Endodermal cell (in vitro differentiated cells): ENCODE measurements at regions not wholly inside any gene's neighbourhood (a gene's known extent, or its start where the extent isn't known, plus 50 kb on each side); places are given as distances from the start of the nearest gene placed in this dataset.
"Not testable (repeated sequence)": the region's sequence is repeated elsewhere in the genome, so short reads cannot be mapped to it uniquely, and the experiment has no call there.

ENCODE experiments used
- DNase-seq: peaks from one replicate; pipeline ENCODE4 v3.0.0-alpha.2; 2017
- H3K27ac ChIP-seq: 2 replicates; pipeline ENCODE4 v1.5.1; 2013; ENCODE audit warnings: mild to moderate bottlenecking, low read depth, low read length, moderate library complexity
- H3K27me3 ChIP-seq: 2 replicates; pipeline ENCODE4 v1.6.1; 2013; ENCODE audit warnings: mild to moderate bottlenecking, low read length, moderate library complexity; ENCODE audit not compliant: insufficient read depth, control insufficient read depth, poor library complexity, severe bottlenecking
- H3K36me3 ChIP-seq: 2 replicates; pipeline ENCODE4 v1.7.0; 2013; ENCODE audit warnings: mild to moderate bottlenecking, low read length, moderate library complexity; ENCODE audit not compliant: control insufficient read depth, insufficient read depth
- H3K4me1 ChIP-seq: one replicate; pipeline ENCODE4 v1.7.0; 2013; ENCODE audit warnings: low read length; ENCODE audit not compliant: control insufficient read depth, insufficient read depth
- H3K4me3 ChIP-seq: 2 replicates; pipeline ENCODE4 v1.5.1; 2013; ENCODE audit warnings: mild to moderate bottlenecking, low read length, moderate library complexity
- H3K9ac ChIP-seq: 2 replicates; pipeline ENCODE4 v1.6.1; 2013; ENCODE audit warnings: mild to moderate bottlenecking, low read length, moderate library complexity; ENCODE audit not compliant: poor library complexity, severe bottlenecking; ENCODE audit errors: extremely low read depth
- H3K9me3 ChIP-seq: 2 replicates; pipeline ENCODE4 v1.6.1; 2013; ENCODE audit warnings: mild to moderate bottlenecking, low read length, moderate library complexity; ENCODE audit not compliant: control insufficient read depth
- H3K27ac Mint-ChIP-seq: 2 replicates; pipeline ENCODE4 v1.8.0; 2020; ENCODE audit warnings: mixed read lengths
- H3K27me3 Mint-ChIP-seq: 2 replicates; pipeline ENCODE4 v1.8.0; 2021; ENCODE audit warnings: mild to moderate bottlenecking, mixed read lengths; ENCODE audit not compliant: insufficient read depth
- H3K36me3 Mint-ChIP-seq: 2 replicates; pipeline ENCODE4 v1.8.0; 2020; ENCODE audit warnings: low read depth, mixed read lengths
- H3K4me1 Mint-ChIP-seq: 2 replicates; pipeline ENCODE4 v1.8.0; 2020; ENCODE audit warnings: mixed read lengths
- H3K4me3 Mint-ChIP-seq: 2 replicates; pipeline ENCODE4 v1.8.0; 2020; ENCODE audit warnings: mild to moderate bottlenecking, moderate library complexity, mixed read lengths
- H3K9me3 Mint-ChIP-seq: 2 replicates; pipeline ENCODE4 v1.8.0; 2020; ENCODE audit warnings: mild to moderate bottlenecking, mixed read lengths
- CTCF ChIP-seq: fragments of 200-600 bp; sonication (generic); conservative IDR thresholded peaks from 2 replicates; pipeline ENCODE4 v1.5.0; 2021; ENCODE audit warnings: antibody characterized with exemption, mild to moderate bottlenecking
- WGBS, 2 experiments: methylation state at CpG; one replicate each; pipeline versions ENCODE4 v1.1.5 to v1.1.7; 2013; ENCODE audit warnings: missing lambda C conversion rate in 2 of 2, mixed read lengths in 1 of 2; ENCODE audit not compliant: insufficient coverage in 1 of 2, insufficient read length in 1 of 2; 5-methylcytosine and 5-hydroxymethylcytosine counted together

GRCh38 chr14:46108228-46108627 lies 543.4 kb downstream of the RPL10L start:
- DNase-seq, result no peak
- Histone ChIP-seq H3K27me3 (no peaks in the 10 kb centered on the region), H3K27ac (no peak overlapping the region), H3K9ac (no peak overlapping the region), H3K4me1 (no peaks in the 10 kb centered on the region), H3K4me3 (no peak overlapping the region), H3K9me3 (peaks cover 22% of the 10 kb centered on the region), H3K36me3 (no peaks in the 10 kb centered on the region)
- no peak for TF ChIP-seq CTCF
- WGBS, 2 experiments, result 100% methylated on average over 2 of the region's 2 CpGs; no CpG with 5 or more reads in 1 of the 2 experiments
- H3K27ac Mint-ChIP-seq, result no peak overlapping the region
- peaks cover 43% of the 10 kb centered on the region for H3K9me3 Mint-ChIP-seq
- no peak overlapping the region for H3K4me3 Mint-ChIP-seq
- H3K27me3 Mint-ChIP-seq, result no peaks in the 10 kb centered on the region
- no peaks in the 10 kb centered on the region for H3K4me1 Mint-ChIP-seq
- H3K36me3 Mint-ChIP-seq, result no peaks in the 10 kb centered on the region

DNA sequence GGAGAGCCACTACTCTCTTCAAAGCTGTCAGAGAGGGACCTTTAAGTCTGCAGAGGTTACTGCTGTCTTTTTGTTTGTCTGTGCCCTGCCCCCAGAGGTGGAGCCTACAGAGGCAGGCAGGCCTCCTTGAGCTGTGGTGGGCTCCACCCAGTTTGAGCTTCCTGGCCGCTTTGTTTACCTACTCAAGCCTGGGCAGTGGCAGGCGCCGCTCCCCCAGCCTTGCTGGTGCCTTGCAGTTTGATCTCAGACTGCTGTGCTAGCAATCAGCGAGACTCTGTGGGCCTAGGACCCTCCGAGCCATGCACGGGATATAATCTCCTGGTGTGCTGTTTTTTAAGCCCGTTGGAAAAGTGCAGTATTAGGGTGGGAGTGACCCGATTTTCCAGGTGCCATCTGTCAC lies 550.7 kb downstream of the RPL10L start:
- DNase-seq, H3K4me3 Mint-ChIP-seq, H3K27me3 ChIP-seq, H3K4me1 Mint-ChIP-seq, H3K9ac ChIP-seq, H3K36me3 ChIP-seq, H3K36me3 Mint-ChIP-seq, H3K9me3 ChIP-seq, H3K27me3 Mint-ChIP-seq, H3K4me1 ChIP-seq, H3K27ac Mint-ChIP-seq, H3K4me3 ChIP-seq, H3K27ac ChIP-seq: not testable (repeated sequence)
- WGBS, 2 experiments, result 95 to 100% methylated on average over 2 to 7 of the region's 8 CpGs
- peaks cover 38% of the 10 kb centered on the region for H3K9me3 Mint-ChIP-seq

GRCh38 chr14:46091819-46092218 lies 559.8 kb downstream of the RPL10L start:
- no peak for TF ChIP-seq CTCF
- Mint-ChIP-seq H3K36me3 (no peaks in the 10 kb centered on the region), H3K9me3 (peaks cover 9% of the 10 kb centered on the region), H3K4me1 (no peaks in the 10 kb centered on the region), H3K27ac (no peak overlapping the region), H3K27me3 (no peaks in the 10 kb centered on the region), H3K4me3 (no peak overlapping the region)
- 91 to 94% methylated on average over 2 of the region's 3 CpGs for WGBS, 2 experiments
- no peak for DNase-seq
- Histone ChIP-seq H3K4me1 (no peaks in the 10 kb centered on the region), H3K36me3 (no peaks in the 10 kb centered on the region), H3K4me3 (no peak overlapping the region), H3K9me3 (no peaks in the 10 kb centered on the region), H3K27me3 (no peaks in the 10 kb centered on the region), H3K27ac (no peak overlapping the region), H3K9ac (no peak overlapping the region)

- no peaks in the 10 kb centered on the region for H3K27me3 Mint-ChIP-seq
- no peak for TF ChIP-seq CTCF
- no peak overlapping the region for H3K9ac ChIP-seq
- H3K4me1 Mint-ChIP-seq, result no peaks in the 10 kb centered on the region
- no peak overlapping the region for H3K4me3 ChIP-seq
- H3K36me3 Mint-ChIP-seq, result no peaks in the 10 kb centered on the region
- H3K27me3 ChIP-seq, result no peaks in the 10 kb centered on the region
- H3K4me1 ChIP-seq, result no peaks in the 10 kb centered on the region
- no peak overlapping the region for H3K27ac ChIP-seq
- 78% methylated on average over 2 of the region's 2 CpGs; no CpG with 5 or more reads in 1 of the 2 experiments for WGBS, 2 experiments
- no peak overlapping the region for H3K4me3 Mint-ChIP-seq
- no peak overlapping the region for H3K27ac Mint-ChIP-seq
- no peak for DNase-seq
- H3K9me3 Mint-ChIP-seq, result peaks cover 2% of the 10 kb centered on the region
- no peaks in the 10 kb centered on the region for H3K36me3 ChIP-seq
- no peaks in the 10 kb centered on the region for H3K9me3 ChIP-seq
Observed at GRCh38 chr14:46087604-46088003, 564.0 kb downstream of the RPL10L start.
